Natural killer cell treated with Interleukin-12 subunit alpha and Interleukin-12 subunit beta and Interleukin-15 and Interleukin-18, amount 100 ng/mL, for 72 hours (primary cell): ENCODE measurements at regions not wholly inside any gene's neighbourhood (a gene's known extent, or its start where the extent isn't known, plus 50 kb on each side); places are given as distances from the start of the nearest gene placed in this dataset.

Source experiments
- ATAC-seq, 2 donors: fragments of 150-1000 bp; cut with Tn5 transposase in 1 of 2; sonication (Bioruptor Pico), chemical (Tn5 transposase) in 1 of 2; 2 replicates each; pipeline ENCODE4 v1.10.0; 2021
- DNase-seq: peaks from one replicate; pipeline ENCODE4 v3.0.0; 2022; ENCODE audit warnings: low spot score
- H3K27ac Mint-ChIP-seq, 2 donors: 1 replicate in 1 of 2; 2 replicates in 1 of 2; pipeline ENCODE4 v1.8.0; 2022; ENCODE audit warnings: mixed read lengths in 2 of 2, mild to moderate bottlenecking in 1 of 2, moderate library complexity in 1 of 2
- H3K27me3 Mint-ChIP-seq, 2 donors: 1 replicate in 1 of 2; 2 replicates in 1 of 2; pipeline ENCODE4 v1.8.0; 2022; ENCODE audit warnings: mixed read lengths in 2 of 2
- H3K36me3 Mint-ChIP-seq: one replicate; pipeline ENCODE4 v1.8.0; 2022; ENCODE audit warnings: mixed read lengths
- H3K4me1 Mint-ChIP-seq, 2 donors: 1 replicate in 1 of 2; 2 replicates in 1 of 2; pipeline ENCODE4 v1.8.0; 2022; ENCODE audit warnings: low read depth in 2 of 2, mixed read lengths in 2 of 2, mild to moderate bottlenecking in 1 of 2
- H3K4me3 Mint-ChIP-seq: one replicate; pipeline ENCODE4 v1.8.0; 2022; ENCODE audit warnings: mixed read lengths
- H3K9me3 Mint-ChIP-seq: 2 replicates; pipeline ENCODE4 v1.8.0; 2022; ENCODE audit warnings: mixed read lengths

GRCh38 chr1:172957491-172957890 lies 93.2 kb downstream of the TNFSF18 start:
- Mint-ChIP-seq H3K36me3 (no peaks in the 10 kb centered on the region), H3K27me3 (peaks cover 5% of the 10 kb centered on the region in 2 donors), H3K27ac (peak overlapping the region; percentile 1 to 20)

GRCh38 chr1:172959571-172959970 lies 91.2 kb downstream of the TNFSF18 start:
- Mint-ChIP-seq H3K27me3 (peaks cover 5% of the 10 kb centered on the region in 2 donors), H3K27ac (peak overlapping the region in 1 of 2 donors; percentile 38), H3K9me3 (peaks cover 8% of the 10 kb centered on the region), H3K4me3 (no peak overlapping the region), H3K36me3 (no peaks in the 10 kb centered on the region), H3K4me1 (peaks cover 24 to 38% of the 10 kb centered on the region in 2 donors)
- ATAC-seq = no peak
- no peak for DNase-seq

More at GRCh38 chr1:172957491-172957890, 93.2 kb downstream of the TNFSF18 start:
- Mint-ChIP-seq H3K4me1 (peaks cover 26 to 40% of the 10 kb centered on the region in 2 donors), H3K4me3 (peak overlapping the region; percentile 4), H3K9me3 (peaks cover 7% of the 10 kb centered on the region)
- no peak for ATAC-seq
- no peak for DNase-seq

GRCh38 chr1:172960019-172960418 lies 90.7 kb downstream of the TNFSF18 start:
- no peak for DNase-seq
- no peaks in the 10 kb centered on the region for H3K36me3 Mint-ChIP-seq
- H3K4me1 Mint-ChIP-seq = peaks cover 21 to 33% of the 10 kb centered on the region in 2 donors
- H3K9me3 Mint-ChIP-seq = peaks cover 8% of the 10 kb centered on the region
- H3K27ac Mint-ChIP-seq = peak overlapping the region in 1 of 2 donors; percentile 66
- H3K27me3 Mint-ChIP-seq = peaks cover 5% of the 10 kb centered on the region in 2 donors
- no peak overlapping the region for H3K4me3 Mint-ChIP-seq
- ATAC-seq = no peak

GRCh38 chr1:172960454-172961208 lies 90.1 kb downstream of the TNFSF18 start:
- no peak for ATAC-seq
- no peak for DNase-seq
- Mint-ChIP-seq H3K27ac (peak overlapping the region in 1 of 2 donors; percentile 66), H3K4me1 (peaks cover 15 to 27% of the 10 kb centered on the region in 2 donors), H3K9me3 (peaks cover 8% of the 10 kb centered on the region), H3K27me3 (peaks cover 5% of the 10 kb centered on the region in 2 donors), H3K4me3 (no peak overlapping the region), H3K36me3 (no peaks in the 10 kb centered on the region)

GRCh38 chr1:172964864-172965263 lies 85.9 kb downstream of the TNFSF18 start:
- H3K9me3 Mint-ChIP-seq = peaks cover 4% of the 10 kb centered on the region
- peak overlapping the region in 1 of 2 donors; percentile 15 for H3K27ac Mint-ChIP-seq
- peaks cover 17 to 20% of the 10 kb centered on the region in 2 donors for H3K4me1 Mint-ChIP-seq
- no peak overlapping the region for H3K4me3 Mint-ChIP-seq
- ATAC-seq = no peak
- no peak for DNase-seq
- H3K36me3 Mint-ChIP-seq = no peaks in the 10 kb centered on the region
- peaks cover 0 to 5% of the 10 kb centered on the region in 2 donors for H3K27me3 Mint-ChIP-seq

- peaks cover 16 to 25% of the 10 kb centered on the region in 2 donors for H3K4me1 Mint-ChIP-seq
- no peaks in the 10 kb centered on the region for H3K36me3 Mint-ChIP-seq
- peak overlapping the region; percentile 42 for H3K4me3 Mint-ChIP-seq
These were observed 83.7 kb downstream of the TNFSF18 start for GRCh38 chr1:172966844-172967540.

GRCh38 chr1:172967936-172968335 lies 82.8 kb downstream of the TNFSF18 start:
- no peaks in the 10 kb centered on the region for H3K9me3 Mint-ChIP-seq
- no peaks in the 10 kb centered on the region for H3K36me3 Mint-ChIP-seq
- H3K4me3 Mint-ChIP-seq = peak overlapping the region; percentile 42
- H3K27ac Mint-ChIP-seq = peak overlapping the region; percentile 19 to 67
- ATAC-seq (no peak), DNase-seq (no peak)
- H3K4me1 Mint-ChIP-seq = peaks cover 16 to 25% of the 10 kb centered on the region in 2 donors
- H3K27me3 Mint-ChIP-seq = no peaks in the 10 kb centered on the region

More at GRCh38 chr1:172966844-172967540, 83.7 kb downstream of the TNFSF18 start:
- no peak for DNase-seq
- peak overlapping the region; percentile 19 to 67 for H3K27ac Mint-ChIP-seq
- no peaks in the 10 kb centered on the region for H3K27me3 Mint-ChIP-seq
- peak; percentile 86 to 90 for ATAC-seq
- H3K9me3 Mint-ChIP-seq = peaks cover 4% of the 10 kb centered on the region

- H3K4me3 Mint-ChIP-seq = no peak overlapping the region
- no peak overlapping the region for H3K27ac Mint-ChIP-seq
- ATAC-seq = no peak
- peaks cover 16 to 22% of the 10 kb centered on the region in 2 donors for H3K4me1 Mint-ChIP-seq
- DNase-seq = no peak
- no peaks in the 10 kb centered on the region for H3K36me3 Mint-ChIP-seq
- H3K27me3 Mint-ChIP-seq = no peaks in the 10 kb centered on the region
- H3K9me3 Mint-ChIP-seq = no peaks in the 10 kb centered on the region
These were observed 81.1 kb downstream of the TNFSF18 start for GRCh38 chr1:172969611-172970010.

GRCh38 chr1:172970186-172970585 lies 80.6 kb downstream of the TNFSF18 start:
- DNase-seq = no peak
- Mint-ChIP-seq H3K9me3 (no peaks in the 10 kb centered on the region), H3K4me1 (peaks cover 16 to 22% of the 10 kb centered on the region in 2 donors), H3K4me3 (no peak overlapping the region), H3K27ac (peak overlapping the region in 1 of 2 donors; percentile 67), H3K27me3 (no peaks in the 10 kb centered on the region), H3K36me3 (no peaks in the 10 kb centered on the region)
- ATAC-seq = peak in 1 of 2 donors; percentile 61

GRCh38 chr1:172971241-172971640 lies 79.5 kb downstream of the TNFSF18 start:
- peaks cover 16 to 24% of the 10 kb centered on the region in 2 donors for H3K4me1 Mint-ChIP-seq
- H3K27me3 Mint-ChIP-seq = no peaks in the 10 kb centered on the region
- DNase-seq (no peak), ATAC-seq (no peak)
- H3K27ac Mint-ChIP-seq = peak overlapping the region in 1 of 2 donors; percentile 67
- H3K4me3 Mint-ChIP-seq = no peak overlapping the region
- no peaks in the 10 kb centered on the region for H3K9me3 Mint-ChIP-seq
- H3K36me3 Mint-ChIP-seq = no peaks in the 10 kb centered on the region

- no peak for ATAC-seq
- Mint-ChIP-seq H3K4me3 (no peak overlapping the region), H3K9me3 (no peaks in the 10 kb centered on the region), H3K27me3 (no peaks in the 10 kb centered on the region), H3K36me3 (no peaks in the 10 kb centered on the region), H3K4me1 (peaks cover 8 to 18% of the 10 kb centered on the region in 2 donors), H3K27ac (no peak overlapping the region)
- DNase-seq = no peak
These were observed 78.5 kb downstream of the TNFSF18 start for GRCh38 chr1:172972258-172972657.

GRCh38 chr1:172973424-172973823 lies 77.3 kb downstream of the TNFSF18 start:
- no peak for ATAC-seq
- H3K4me3 Mint-ChIP-seq = no peak overlapping the region
- H3K27ac Mint-ChIP-seq = no peak overlapping the region
- H3K27me3 Mint-ChIP-seq = no peaks in the 10 kb centered on the region
- H3K4me1 Mint-ChIP-seq = peaks cover 5 to 15% of the 10 kb centered on the region in 2 donors
- DNase-seq = no peak
- no peaks in the 10 kb centered on the region for H3K9me3 Mint-ChIP-seq
- H3K36me3 Mint-ChIP-seq = no peaks in the 10 kb centered on the region

GRCh38 chr1:172976222-172977041 lies 74.3 kb downstream of the TNFSF18 start:
- ATAC-seq = no peak
- Mint-ChIP-seq H3K27me3 (no peaks in the 10 kb centered on the region), H3K9me3 (no peaks in the 10 kb centered on the region), H3K27ac (no peak overlapping the region), H3K4me3 (no peak overlapping the region), H3K36me3 (no peaks in the 10 kb centered on the region), H3K4me1 (peaks cover 5 to 9% of the 10 kb centered on the region in 2 donors)
- no peak for DNase-seq
